ENCODE measurements at regions not wholly inside any gene's neighbourhood (a gene's known extent, or its start where the extent isn't known, plus 50 kb on each side); places are given as distances from the start of the nearest gene placed in this dataset.
"Not testable (repeated sequence)": the region's sequence is repeated elsewhere in the genome, so short reads cannot be mapped to it uniquely, and the experiment has no call there.

- no peak for DNase-seq
These were observed 285.5 kb upstream of the SFSWAP start for GRCh38 chr12:131425112-131426075.

DNA sequence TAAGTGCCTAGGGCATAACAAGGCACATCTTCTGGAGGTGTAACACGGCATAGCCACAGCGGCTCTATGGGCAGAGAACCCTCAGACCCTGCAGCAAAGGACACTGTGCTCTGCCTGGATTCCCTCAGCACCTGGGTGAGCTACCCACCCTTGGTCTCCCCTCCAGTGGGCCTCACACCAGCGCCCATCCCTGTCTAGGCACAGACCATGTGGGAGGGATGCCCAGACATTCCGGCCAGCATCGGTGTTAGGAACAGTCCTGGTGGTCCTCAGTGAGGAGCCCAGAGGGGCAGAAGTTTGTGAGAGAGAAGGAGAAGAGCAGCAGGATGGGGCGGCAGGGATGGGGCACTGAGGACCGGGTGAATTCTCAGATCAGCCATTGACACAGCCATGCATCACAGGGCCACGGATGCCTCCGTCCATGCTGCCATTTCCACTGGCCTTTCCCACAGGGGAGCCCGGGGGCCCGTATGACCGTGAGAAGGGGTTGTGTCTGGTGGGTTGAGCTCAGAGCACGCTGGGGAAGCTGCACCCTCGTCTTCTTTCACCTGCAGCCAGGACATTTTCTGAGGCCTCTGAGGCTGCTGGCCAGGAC lies 282.7 kb upstream of the SFSWAP start:
- no peak for DNase-seq

DNA sequence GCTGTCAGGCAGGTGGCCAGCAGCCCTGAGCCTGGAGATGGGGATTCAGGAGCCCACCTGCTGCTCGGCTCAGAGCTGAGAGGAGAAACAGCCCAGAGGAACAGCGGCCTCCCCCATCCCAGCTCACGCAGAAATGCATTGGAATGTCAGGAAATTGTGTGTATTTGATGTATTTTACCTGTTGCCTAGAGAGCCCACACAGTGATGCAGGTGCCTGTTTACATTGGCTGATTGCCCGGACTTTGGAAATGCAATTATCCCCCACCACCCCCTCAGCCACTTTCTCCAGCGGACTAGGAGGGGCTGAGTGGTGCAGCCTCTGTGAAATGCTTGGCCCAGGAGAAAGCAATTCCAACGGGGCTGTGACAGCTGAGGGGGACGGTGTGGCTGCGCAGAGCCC lies 281.7 kb upstream of the SFSWAP start:
- DNase-seq, result not testable (repeated sequence)

GRCh38 chr12:131429697-131430096 lies 281.2 kb upstream of the SFSWAP start:
- DNase-seq, result not testable (repeated sequence)

- no peak for DNase-seq
These were observed 280.6 kb upstream of the SFSWAP start for GRCh38 chr12:131430158-131430742.

- DNase-seq, result not testable (repeated sequence)
These were observed 279.7 kb upstream of the SFSWAP start for GRCh38 chr12:131431126-131431655.

DNA sequence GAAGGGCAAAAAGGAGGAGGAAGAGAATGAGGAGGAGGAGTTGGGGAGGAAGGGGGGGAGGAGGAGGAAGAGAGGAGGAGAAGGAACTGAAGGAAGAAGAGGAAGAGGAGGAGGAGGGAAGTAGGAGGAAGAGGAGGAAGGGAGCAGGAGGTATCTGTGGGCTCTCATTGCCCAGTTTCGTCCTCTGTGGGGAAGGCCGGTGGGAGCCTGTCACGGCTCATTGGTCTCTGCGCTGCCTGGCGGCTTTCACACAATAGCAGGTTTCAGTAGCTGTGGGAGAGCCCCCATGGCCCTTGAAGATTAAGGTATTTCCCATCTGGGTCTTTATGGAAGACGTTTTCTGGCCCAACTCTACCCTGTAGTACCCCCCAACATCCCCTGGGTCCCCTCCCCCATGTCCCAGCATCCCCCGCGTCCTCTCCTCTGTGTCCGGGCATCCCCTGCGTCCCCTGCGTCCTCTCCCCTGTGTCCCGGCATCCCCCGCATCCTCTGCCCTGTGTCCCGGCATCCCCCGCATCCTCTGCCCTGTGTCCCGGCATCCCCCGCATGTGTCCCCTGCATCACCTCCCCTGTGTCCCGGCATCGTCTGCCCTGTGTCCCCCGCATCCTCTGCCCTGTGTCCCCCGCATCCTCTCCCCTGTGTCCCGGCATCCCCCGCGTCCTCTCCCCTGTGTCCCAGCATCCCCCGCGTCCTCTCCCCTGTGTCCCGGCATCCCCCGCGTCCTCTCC lies 278.2 kb upstream of the SFSWAP start:
- no peak for DNase-seq

GRCh38 chr12:131434208-131435125 lies 276.4 kb upstream of the SFSWAP start:
- DNase-seq, result no peak

- no peak for DNase-seq
These were observed 273.8 kb upstream of the SFSWAP start for GRCh38 chr12:131436922-131437705.

- DNase-seq, result no peak
These were observed 273.0 kb upstream of the SFSWAP start for GRCh38 chr12:131437706-131438492.

- DNase-seq, result not testable (repeated sequence)
These were observed 272.4 kb upstream of the SFSWAP start for GRCh38 chr12:131438493-131438835.

- no peak for DNase-seq
These were observed 272.0 kb upstream of the SFSWAP start for GRCh38 chr12:131438881-131439280.

DNA sequence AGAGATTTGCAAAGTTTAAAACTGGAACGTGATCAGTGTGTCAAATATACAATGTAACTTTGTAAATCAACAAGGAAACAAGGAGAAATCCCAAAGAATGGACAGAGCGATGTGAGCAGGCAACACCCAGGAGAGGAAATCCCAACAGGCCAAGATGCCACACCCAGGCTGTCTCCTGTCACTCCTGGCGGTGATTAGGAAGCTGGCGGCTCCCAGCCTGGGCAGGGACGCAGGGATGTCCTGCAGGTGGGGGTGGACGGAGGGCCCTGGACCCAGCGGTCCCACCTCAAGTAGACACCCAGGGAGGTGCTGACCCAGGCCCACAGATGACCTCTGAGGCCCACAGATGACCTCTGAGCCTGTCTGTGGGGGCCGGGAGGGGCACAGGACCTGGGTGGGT lies 271.1 kb upstream of the SFSWAP start:
- not testable (repeated sequence) for DNase-seq

GRCh38 chr12:131440209-131441059 lies 270.5 kb upstream of the SFSWAP start:
- not testable (repeated sequence) for DNase-seq

- no peak for DNase-seq
These were observed 269.9 kb upstream of the SFSWAP start for GRCh38 chr12:131441060-131441396.

DNA sequence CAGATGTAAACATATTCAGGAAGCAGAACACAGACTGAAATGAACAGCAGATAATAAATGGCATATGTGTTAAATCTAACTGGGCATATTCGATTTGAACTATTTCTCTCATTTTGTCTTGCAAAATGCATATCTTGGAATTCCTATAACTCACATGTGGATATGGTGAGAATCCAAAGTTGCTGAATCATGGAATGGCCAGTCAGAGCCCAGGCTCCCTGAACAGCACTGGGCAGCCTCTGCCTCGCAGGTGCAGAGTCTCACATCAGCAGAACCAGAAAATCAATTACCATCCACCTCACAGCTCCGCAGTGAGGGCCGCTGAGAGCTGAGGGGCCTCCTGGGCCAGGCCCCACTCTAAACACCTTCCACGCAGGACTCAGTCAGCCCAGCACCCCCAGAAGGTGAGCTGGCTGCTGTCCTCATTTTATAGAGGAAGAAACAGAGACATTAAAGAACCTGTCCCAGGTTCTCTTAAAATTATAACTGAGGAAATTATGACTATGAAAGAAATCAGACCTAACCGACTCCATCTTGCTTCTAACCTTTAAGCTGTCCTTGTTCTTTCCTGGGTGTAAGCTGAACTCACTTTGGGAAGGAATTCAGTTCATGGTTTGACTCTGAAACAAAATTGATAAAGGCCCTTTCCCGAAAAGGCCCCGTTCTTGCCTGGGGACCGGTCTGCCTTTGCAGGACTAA lies 269.1 kb upstream of the SFSWAP start:
- DNase-seq, result no peak

GRCh38 chr12:131442337-131442918 lies 268.5 kb upstream of the SFSWAP start:
- no peak for DNase-seq
